ENCODE measurements at regions not wholly inside any gene's neighbourhood (a gene's known extent, or its start where the extent isn't known, plus 50 kb on each side); places are given as distances from the start of the nearest gene placed in this dataset.
A peak's percentile ranks its signal among the peaks of the same experiment; 100 is the strongest.
"Not testable (repeated sequence)": the region's sequence is repeated elsewhere in the genome, so short reads cannot be mapped to it uniquely, and the experiment has no call there.

GRCh38 chr7:76849887-76850563 is 182.1 kb downstream of the SPDYE17 start:
- DNase-seq (ENCODE audit: low read depth) = not testable (repeated sequence)

- DNase-seq (ENCODE audit: low read depth) = not testable (repeated sequence)
Observed at GRCh38 chr7:76839879-76840278, 192.3 kb downstream of the SPDYE17 start.

GRCh38 chr7:76839214-76839613 is 192.9 kb downstream of the SPDYE17 start:
- not testable (repeated sequence) for DNase-seq (ENCODE audit: low read depth)

- not testable (repeated sequence) for DNase-seq (ENCODE audit: low read depth)
Observed at GRCh38 chr7:76838357-76838756, 193.8 kb downstream of the SPDYE17 start.

GRCh38 chr7:76829233-76829632 is 202.2 kb upstream of the POMZP3 start:
- not testable (repeated sequence) for DNase-seq (ENCODE audit: low read depth)

GRCh38 chr7:76826181-76826580 is 199.1 kb upstream of the POMZP3 start:
- not testable (repeated sequence) for DNase-seq (ENCODE audit: low read depth)

GRCh38 chr7:76809856-76810255 is 182.8 kb upstream of the POMZP3 start:
- DNase-seq (ENCODE audit: low read depth) = not testable (repeated sequence)

GRCh38 chr7:76807588-76808100 is 180.6 kb upstream of the POMZP3 start:
- DNase-seq (ENCODE audit: low read depth) = not testable (repeated sequence)

GRCh38 chr7:76806460-76806859 is 179.4 kb upstream of the POMZP3 start:
- DNase-seq (ENCODE audit: low read depth) = not testable (repeated sequence)

- not testable (repeated sequence) for DNase-seq (ENCODE audit: low read depth)
Observed at GRCh38 chr7:76806010-76806409, 178.9 kb upstream of the POMZP3 start.

- not testable (repeated sequence) for DNase-seq (ENCODE audit: low read depth)
Observed at GRCh38 chr7:76805262-76805661, 178.2 kb upstream of the POMZP3 start.

GRCh38 chr7:76797639-76798038 is 170.6 kb upstream of the POMZP3 start:
- peak; percentile 25 for DNase-seq (ENCODE audit: low read depth)

- not testable (repeated sequence) for DNase-seq (ENCODE audit: low read depth)
Observed at GRCh38 chr7:76780693-76781092, 153.6 kb upstream of the POMZP3 start.

- DNase-seq (ENCODE audit: low read depth) = not testable (repeated sequence)
Observed at GRCh38 chr7:76774279-76774678, 147.2 kb upstream of the POMZP3 start.

- DNase-seq (ENCODE audit: low read depth) = not testable (repeated sequence)
Observed at GRCh38 chr7:76771980-76772379, 144.9 kb upstream of the POMZP3 start.

- DNase-seq (ENCODE audit: low read depth) = not testable (repeated sequence)
Observed at GRCh38 chr7:76763977-76764376, 136.9 kb upstream of the POMZP3 start.

GRCh38 chr7:76760546-76761220 is 133.6 kb upstream of the POMZP3 start:
- DNase-seq (ENCODE audit: low read depth) = not testable (repeated sequence)

- not testable (repeated sequence) for DNase-seq (ENCODE audit: low read depth)
Observed at GRCh38 chr7:76739538-76739937, 112.5 kb upstream of the POMZP3 start.

GRCh38 chr7:76736724-76737123 is 109.6 kb upstream of the POMZP3 start:
- DNase-seq (ENCODE audit: low read depth) = not testable (repeated sequence)

- not testable (repeated sequence) for DNase-seq (ENCODE audit: low read depth)
Observed at GRCh38 chr7:76736091-76736490, 109.0 kb upstream of the POMZP3 start.

GRCh38 chr7:76735668-76736067 is 108.6 kb upstream of the POMZP3 start:
- not testable (repeated sequence) for DNase-seq (ENCODE audit: low read depth)

GRCh38 chr7:76728571-76728974 is 101.5 kb upstream of the POMZP3 start:
- not testable (repeated sequence) for DNase-seq (ENCODE audit: low read depth)

GRCh38 chr7:76723928-76724327 is 96.8 kb upstream of the POMZP3 start:
- not testable (repeated sequence) for DNase-seq (ENCODE audit: low read depth)

Measured in fibroblast of gingiva (primary cell).